ENCODE measurements at regions not wholly inside any gene's neighbourhood (a gene's known extent, or its start where the extent isn't known, plus 50 kb on each side); places are given as distances from the start of the nearest gene placed in this dataset.

GRCh38 chr11:38594895-38595294 lies 1996.9 kb upstream of the RAG2 start:
- Mint-ChIP-seq H3K9me3 (peaks cover 51% of the 10 kb centered on the region), H3K27ac (no peak overlapping the region), H3K36me3 (peaks cover 36% of the 10 kb centered on the region), H3K27me3 (ENCODE audit: low read depth) (no peaks in the 10 kb centered on the region), H3K4me3 (no peak overlapping the region), H3K4me1 (no peaks in the 10 kb centered on the region)
- TF ChIP-seq NR2C2 (CRISPR knock-in tag; IDR thresholded peaks at IDR 0.05) (no peak), ELF4 (CRISPR knock-in tag; IDR thresholded peaks at IDR 0.05; ENCODE audit: low read depth) (no peak), HMGA2 (CRISPR knock-in tag; IDR thresholded peaks at IDR 0.05) (no peak), NFATC4 (CRISPR knock-in tag; IDR thresholded peaks at IDR 0.05) (no peak), STAT6 (CRISPR knock-in tag; conservative IDR thresholded peaks at IDR 0.05; ENCODE audit: low read depth) (no peak)
- TF ChIP-seq, protein P1, sequence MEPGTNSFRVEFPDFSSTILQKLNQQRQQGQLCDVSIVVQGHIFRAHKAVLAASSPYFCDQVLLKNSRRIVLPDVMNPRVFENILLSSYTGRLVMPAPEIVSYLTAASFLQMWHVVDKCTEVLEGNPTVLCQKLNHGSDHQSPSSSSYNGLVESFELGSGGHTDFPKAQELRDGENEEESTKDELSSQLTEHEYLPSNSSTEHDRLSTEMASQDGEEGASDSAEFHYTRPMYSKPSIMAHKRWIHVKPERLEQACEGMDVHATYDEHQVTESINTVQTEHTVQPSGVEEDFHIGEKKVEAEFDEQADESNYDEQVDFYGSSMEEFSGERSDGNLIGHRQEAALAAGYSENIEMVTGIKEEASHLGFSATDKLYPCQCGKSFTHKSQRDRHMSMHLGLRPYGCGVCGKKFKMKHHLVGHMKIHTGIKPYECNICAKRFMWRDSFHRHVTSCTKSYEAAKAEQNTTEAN (CRISPR knock-in tag; IDR thresholded peaks at IDR 0.05), result no peak
- no peak for ATAC-seq
- no peak for DNase-seq (ENCODE audit: low spot score)
- ChIA-PET POLR2A (no interaction called here), CTCF (no interaction called here)

GRCh38 chr11:38593649-38594048 lies 1995.6 kb upstream of the RAG2 start:
- ChIA-PET POLR2A (no interaction called here), CTCF (no interaction called here)
- DNase-seq (ENCODE audit: low spot score), result no peak

GRCh38 chr11:38582756-38583155 lies 1984.7 kb upstream of the RAG2 start:
- POLR2A ChIA-PET, result no interaction called here
- H3K9me3 Mint-ChIP-seq, result peaks cover 63% of the 10 kb centered on the region
- H3K4me3 Mint-ChIP-seq, result no peak overlapping the region
- ATAC-seq (no peak), DNase-seq (ENCODE audit: low spot score) (no peak)
- 0 out of 2 replicates have a peak, but pooled peaks cover 6% of the 10 kb centered on the region for H3K4me1 Mint-ChIP-seq
- H3K36me3 Mint-ChIP-seq, result peaks cover 40% of the 10 kb centered on the region
- no peak overlapping the region for H3K27ac Mint-ChIP-seq
- CTCF ChIA-PET, result no interaction called here
- TF ChIP-seq ZMAT4 (CRISPR knock-in tag; IDR thresholded peaks at IDR 0.05), result no peak
- no peak for TF ChIP-seq ELF4 (CRISPR knock-in tag; IDR thresholded peaks at IDR 0.05; ENCODE audit: low read depth)
- no peak for TF ChIP-seq TP53 (CRISPR knock-in tag; IDR thresholded peaks at IDR 0.05)
- no peak for TF ChIP-seq NR1H2 (CRISPR knock-in tag; IDR thresholded peaks at IDR 0.05)
- TF ChIP-seq NR3C1 (CRISPR knock-in tag; conservative IDR thresholded peaks at IDR 0.05; ENCODE audit: low read depth), result no peak
- no peak for TF ChIP-seq ZNF263 (CRISPR knock-in tag; IDR thresholded peaks at IDR 0.05; ENCODE audit: low read depth)
- no peak for TF ChIP-seq ZNF121 (CRISPR knock-in tag; IDR thresholded peaks at IDR 0.05)
- H3K27me3 Mint-ChIP-seq (ENCODE audit: low read depth), result peaks cover 4% of the 10 kb centered on the region; the same call in 1 of the 2 replicates

More at GRCh38 chr11:38593649-38594048, 1995.6 kb upstream of the RAG2 start:
- no peaks in the 10 kb centered on the region for H3K27me3 Mint-ChIP-seq (ENCODE audit: low read depth)
- no peak overlapping the region for H3K4me3 Mint-ChIP-seq
- H3K27ac Mint-ChIP-seq, result no peak overlapping the region
- peaks cover 54% of the 10 kb centered on the region for H3K9me3 Mint-ChIP-seq
- no peaks in the 10 kb centered on the region for H3K4me1 Mint-ChIP-seq
- TF ChIP-seq SOX15 (CRISPR knock-in tag; IDR thresholded peaks at IDR 0.05) (no peak), KAT7 (CRISPR knock-in tag; IDR thresholded peaks at IDR 0.05; ENCODE audit: borderline replicate concordance) (no peak), ZNF219 (CRISPR knock-in tag; IDR thresholded peaks at IDR 0.05; ENCODE audit: borderline replicate concordance) (no peak), ELF4 (CRISPR knock-in tag; IDR thresholded peaks at IDR 0.05; ENCODE audit: low read depth) (no peak), GABPB1 (CRISPR knock-in tag; IDR thresholded peaks at IDR 0.05) (no peak), SP1 (CRISPR knock-in tag; conservative IDR thresholded peaks at IDR 0.05) (no peak), JAZF1 (CRISPR knock-in tag; IDR thresholded peaks at IDR 0.05) (no peak), PRRX2 (CRISPR knock-in tag; IDR thresholded peaks at IDR 0.05) (no peak), TEAD1 (CRISPR knock-in tag; IDR thresholded peaks at IDR 0.05) (no peak)
- TF ChIP-seq, protein P2, sequence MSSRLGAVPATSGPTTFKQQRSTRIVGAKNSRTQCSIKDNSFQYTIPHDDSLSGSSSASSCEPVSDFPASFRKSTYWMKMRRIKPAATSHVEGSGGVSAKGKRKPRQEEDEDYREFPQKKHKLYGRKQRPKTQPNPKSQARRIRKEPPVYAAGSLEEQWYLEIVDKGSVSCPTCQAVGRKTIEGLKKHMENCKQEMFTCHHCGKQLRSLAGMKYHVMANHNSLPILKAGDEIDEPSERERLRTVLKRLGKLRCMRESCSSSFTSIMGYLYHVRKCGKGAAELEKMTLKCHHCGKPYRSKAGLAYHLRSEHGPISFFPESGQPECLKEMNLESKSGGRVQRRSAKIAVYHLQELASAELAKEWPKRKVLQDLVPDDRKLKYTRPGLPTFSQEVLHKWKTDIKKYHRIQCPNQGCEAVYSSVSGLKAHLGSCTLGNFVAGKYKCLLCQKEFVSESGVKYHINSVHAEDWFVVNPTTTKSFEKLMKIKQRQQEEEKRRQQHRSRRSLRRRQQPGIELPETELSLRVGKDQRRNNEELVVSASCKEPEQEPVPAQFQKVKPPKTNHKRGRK (CRISPR knock-in tag; IDR thresholded peaks at IDR 0.05; ENCODE audit: borderline replicate concordance), result no peak
- TF ChIP-seq, protein P3, sequence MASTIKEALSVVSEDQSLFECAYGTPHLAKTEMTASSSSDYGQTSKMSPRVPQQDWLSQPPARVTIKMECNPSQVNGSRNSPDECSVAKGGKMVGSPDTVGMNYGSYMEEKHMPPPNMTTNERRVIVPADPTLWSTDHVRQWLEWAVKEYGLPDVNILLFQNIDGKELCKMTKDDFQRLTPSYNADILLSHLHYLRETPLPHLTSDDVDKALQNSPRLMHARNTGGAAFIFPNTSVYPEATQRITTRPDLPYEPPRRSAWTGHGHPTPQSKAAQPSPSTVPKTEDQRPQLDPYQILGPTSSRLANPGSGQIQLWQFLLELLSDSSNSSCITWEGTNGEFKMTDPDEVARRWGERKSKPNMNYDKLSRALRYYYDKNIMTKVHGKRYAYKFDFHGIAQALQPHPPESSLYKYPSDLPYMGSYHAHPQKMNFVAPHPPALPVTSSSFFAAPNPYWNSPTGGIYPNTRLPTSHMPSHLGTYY (CRISPR knock-in tag; IDR thresholded peaks at IDR 0.05), result no peak
- TF ChIP-seq, protein P4, sequence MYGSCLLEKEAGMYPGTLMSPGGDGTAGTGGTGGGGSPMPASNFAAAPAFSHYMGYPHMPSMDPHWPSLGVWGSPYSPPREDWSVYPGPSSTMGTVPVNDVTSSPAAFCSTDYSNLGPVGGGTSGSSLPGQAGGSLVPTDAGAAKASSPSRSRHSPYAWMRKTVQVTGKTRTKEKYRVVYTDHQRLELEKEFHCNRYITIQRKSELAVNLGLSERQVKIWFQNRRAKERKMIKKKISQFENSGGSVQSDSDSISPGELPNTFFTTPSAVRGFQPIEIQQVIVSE (CRISPR knock-in tag; IDR thresholded peaks at IDR 0.05; ENCODE audit: borderline replicate concordance), result no peak
- no peak for ATAC-seq
- peaks cover 36% of the 10 kb centered on the region for H3K36me3 Mint-ChIP-seq

Measured in WTC11 (cell line).